ENCODE measurements at regions not wholly inside any gene's neighbourhood (a gene's known extent, or its start where the extent isn't known, plus 50 kb on each side); places are given as distances from the start of the nearest gene placed in this dataset.
"Not testable (repeated sequence)": the region's sequence is repeated elsewhere in the genome, so short reads cannot be mapped to it uniquely, and the experiment has no call there.

- not testable (repeated sequence) for DNase-seq
Measured at GRCh38 chr2:242080575-242081214, 211.2 kb downstream of the RTP5 start.

GRCh38 chr2:242084034-242084433 lies 214.5 kb downstream of the RTP5 start:
- DNase-seq, result not testable (repeated sequence)

GRCh38 chr2:242085024-242085674 lies 215.6 kb downstream of the RTP5 start:
- DNase-seq, result not testable (repeated sequence)

- DNase-seq, result peak; percentile 98
Measured at GRCh38 chr2:242085941-242086621, 216.6 kb downstream of the RTP5 start.

- DNase-seq, result not testable (repeated sequence)
Measured at GRCh38 chr2:242088044-242088443, 218.5 kb downstream of the RTP5 start.

GRCh38 chr2:242088471-242089212 lies 219.1 kb downstream of the RTP5 start:
- DNase-seq, result peak; percentile 84

- not testable (repeated sequence) for DNase-seq
Measured at GRCh38 chr2:242089213-242089549, 219.7 kb downstream of the RTP5 start.

GRCh38 chr2:242097278-242097677 lies 227.7 kb downstream of the RTP5 start:
- DNase-seq, result not testable (repeated sequence)

GRCh38 chr2:242098034-242098433 lies 228.5 kb downstream of the RTP5 start:
- DNase-seq, result no peak

GRCh38 chr2:242098445-242099128 lies 229.1 kb downstream of the RTP5 start:
- peak; percentile 87 for DNase-seq

- DNase-seq, result not testable (repeated sequence)
Measured at GRCh38 chr2:242103093-242103492, 233.6 kb downstream of the RTP5 start.

- not testable (repeated sequence) for DNase-seq
Measured at GRCh38 chr2:242104202-242104956, 234.8 kb downstream of the RTP5 start.

- not testable (repeated sequence) for DNase-seq
Measured at GRCh38 chr2:242107065-242107464, 237.5 kb downstream of the RTP5 start.

GRCh38 chr2:242108797-242109500 lies 239.4 kb downstream of the RTP5 start:
- not testable (repeated sequence) for DNase-seq

GRCh38 chr2:242109819-242110218 lies 240.3 kb downstream of the RTP5 start:
- not testable (repeated sequence) for DNase-seq

GRCh38 chr2:242111954-242112353 lies 242.4 kb downstream of the RTP5 start:
- DNase-seq, result not testable (repeated sequence)

- DNase-seq, result not testable (repeated sequence)
Measured at GRCh38 chr2:242113492-242113891, 244.0 kb downstream of the RTP5 start.

- not testable (repeated sequence) for DNase-seq
Measured at GRCh38 chr2:242116676-242117075, 247.1 kb downstream of the RTP5 start.

- not testable (repeated sequence) for DNase-seq
Measured at GRCh38 chr2:242117305-242117704, 247.8 kb downstream of the RTP5 start.

GRCh38 chr2:242119682-242120081 lies 250.2 kb downstream of the RTP5 start:
- DNase-seq, result not testable (repeated sequence)

- not testable (repeated sequence) for DNase-seq
Measured at GRCh38 chr2:242130682-242131081, 261.2 kb downstream of the RTP5 start.
